ENCODE measurements at regions not wholly inside any gene's neighbourhood (a gene's known extent, or its start where the extent isn't known, plus 50 kb on each side); places are given as distances from the start of the nearest gene placed in this dataset.

DNA sequence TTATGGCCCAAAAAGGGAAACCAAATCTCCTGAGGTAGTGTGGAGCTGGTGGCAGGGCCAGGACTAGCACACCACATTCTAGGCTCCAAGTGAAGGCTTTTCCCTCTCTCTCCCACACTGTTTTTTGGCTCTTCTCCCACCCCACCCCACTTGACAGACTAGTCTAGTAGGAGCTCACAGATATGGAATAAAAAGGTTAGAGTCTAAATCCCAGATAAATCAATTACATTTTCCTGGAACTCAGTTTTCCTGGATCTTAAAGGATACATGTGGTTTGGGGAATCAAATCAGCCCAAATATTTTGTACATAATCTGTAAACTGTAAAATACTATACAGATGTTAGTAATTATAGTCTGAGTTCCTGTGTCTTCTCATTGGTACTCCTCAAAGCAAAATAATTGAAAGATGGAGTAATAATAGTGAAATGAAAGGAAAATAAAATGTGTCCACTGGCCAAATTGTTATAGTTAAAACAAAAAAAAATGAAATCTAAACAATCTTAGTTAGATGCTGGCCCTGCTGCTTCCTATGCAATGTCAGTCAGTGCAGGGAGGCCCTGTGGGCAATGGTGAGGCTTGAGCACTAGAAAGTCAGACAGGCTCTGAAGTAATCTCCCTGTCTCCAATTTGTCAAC lies 370.4 kb upstream of the CPEB2 start:
- peaks cover 11% of the 10 kb centered on the region for H3K9me3 ChIP-seq (ENCODE audit: control insufficient read depth, low read length)
- peaks cover 5% of the 10 kb centered on the region for H3K4me1 ChIP-seq (ENCODE audit: control insufficient read depth, insufficient read depth, low read length)
- H3K36me3 ChIP-seq (ENCODE audit: control insufficient read depth, insufficient read depth, low read length, severe bottlenecking) = no peaks in the 10 kb centered on the region
- no peaks in the 10 kb centered on the region for H3K27me3 ChIP-seq (replicated peaks; ENCODE audit: control insufficient read depth, insufficient read depth, low read length)
- peak; percentile 15 for DNase-seq (ENCODE audit: low read depth)
- H3K4me3 ChIP-seq (ENCODE audit: low read length) = no peak overlapping the region
- no peak overlapping the region for H3K9ac ChIP-seq (ENCODE audit: low read length)

DNA sequence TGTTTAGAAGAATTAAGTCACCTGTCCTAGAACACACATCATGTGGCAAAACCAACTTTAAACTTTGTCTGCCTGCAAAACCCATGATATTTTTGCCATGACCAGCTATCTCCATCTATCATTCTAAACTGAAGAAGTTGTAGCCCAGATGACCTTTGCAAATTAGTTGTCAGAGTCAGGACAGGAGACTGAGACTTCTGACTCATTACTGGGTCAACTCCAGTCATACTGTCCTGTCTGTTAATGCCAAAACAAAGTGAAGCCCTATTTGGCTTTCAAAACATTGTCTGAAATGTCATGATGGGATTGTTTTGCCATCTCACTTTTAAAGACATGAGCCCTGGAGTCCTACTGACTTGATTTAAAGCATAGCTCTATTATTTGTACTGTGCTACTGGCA lies 365.7 kb upstream of the CPEB2 start:
- Histone ChIP-seq H3K4me1 (ENCODE audit: control insufficient read depth, insufficient read depth, low read length) (peaks cover 7% of the 10 kb centered on the region), H3K36me3 (ENCODE audit: control insufficient read depth, insufficient read depth, low read length, severe bottlenecking) (no peaks in the 10 kb centered on the region), H3K9me3 (ENCODE audit: control insufficient read depth, low read length) (peaks cover 11% of the 10 kb centered on the region), H3K27me3 (replicated peaks; ENCODE audit: control insufficient read depth, insufficient read depth, low read length) (no peaks in the 10 kb centered on the region), H3K4me3 (ENCODE audit: low read length) (no peak overlapping the region), H3K9ac (ENCODE audit: low read length) (no peak overlapping the region)
- no peak for DNase-seq (ENCODE audit: low read depth)

DNA sequence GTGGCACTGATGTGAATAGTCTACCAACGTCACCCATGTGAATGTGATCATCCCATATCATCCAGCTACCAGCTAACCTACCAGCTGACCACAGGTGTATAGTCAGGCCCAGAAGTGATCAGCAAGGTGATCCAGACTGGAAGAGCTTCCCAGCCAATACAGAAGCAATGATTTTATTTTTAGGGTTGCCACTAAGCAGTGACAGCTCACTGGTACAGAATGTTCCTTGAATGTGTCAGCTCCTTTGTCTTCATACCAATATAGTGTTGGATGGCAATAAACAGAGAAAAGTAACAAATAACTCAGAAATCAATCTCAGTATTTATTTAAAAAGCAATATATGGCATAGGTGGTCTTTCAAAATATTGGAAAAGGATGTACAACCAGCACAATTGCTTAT lies 361.8 kb upstream of the CPEB2 start:
- no peak overlapping the region for H3K9ac ChIP-seq (ENCODE audit: low read length)
- H3K4me1 ChIP-seq (ENCODE audit: control insufficient read depth, insufficient read depth, low read length) = peaks cover 7% of the 10 kb centered on the region
- no peak for DNase-seq (ENCODE audit: low read depth)
- H3K27me3 ChIP-seq (replicated peaks; ENCODE audit: control insufficient read depth, insufficient read depth, low read length) = no peaks in the 10 kb centered on the region
- H3K4me3 ChIP-seq (ENCODE audit: low read length) = no peak overlapping the region
- no peaks in the 10 kb centered on the region for H3K9me3 ChIP-seq (ENCODE audit: control insufficient read depth, low read length)
- no peaks in the 10 kb centered on the region for H3K36me3 ChIP-seq (ENCODE audit: control insufficient read depth, insufficient read depth, low read length, severe bottlenecking)

DNA sequence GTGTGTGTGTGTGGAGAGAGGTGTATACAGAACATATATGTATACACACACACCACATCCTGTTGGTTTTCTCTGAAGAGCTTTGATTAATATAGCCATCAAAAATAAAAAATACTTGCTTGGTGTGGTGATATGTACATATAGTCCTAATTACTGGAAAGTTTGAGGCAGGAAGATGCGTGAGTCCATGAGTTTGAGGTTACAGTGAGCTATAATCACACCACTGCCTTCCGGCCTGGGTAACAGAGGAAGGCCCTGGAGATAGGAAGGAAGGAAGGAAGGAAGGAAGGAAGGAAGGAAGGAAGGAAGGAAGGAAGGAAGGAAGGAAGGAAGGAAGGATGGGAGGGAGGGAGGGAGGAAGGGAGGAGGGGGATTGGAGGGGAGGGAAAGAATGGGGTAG lies 360.4 kb upstream of the CPEB2 start:
- H3K9me3 ChIP-seq (ENCODE audit: control insufficient read depth, low read length) = no peaks in the 10 kb centered on the region

DNA sequence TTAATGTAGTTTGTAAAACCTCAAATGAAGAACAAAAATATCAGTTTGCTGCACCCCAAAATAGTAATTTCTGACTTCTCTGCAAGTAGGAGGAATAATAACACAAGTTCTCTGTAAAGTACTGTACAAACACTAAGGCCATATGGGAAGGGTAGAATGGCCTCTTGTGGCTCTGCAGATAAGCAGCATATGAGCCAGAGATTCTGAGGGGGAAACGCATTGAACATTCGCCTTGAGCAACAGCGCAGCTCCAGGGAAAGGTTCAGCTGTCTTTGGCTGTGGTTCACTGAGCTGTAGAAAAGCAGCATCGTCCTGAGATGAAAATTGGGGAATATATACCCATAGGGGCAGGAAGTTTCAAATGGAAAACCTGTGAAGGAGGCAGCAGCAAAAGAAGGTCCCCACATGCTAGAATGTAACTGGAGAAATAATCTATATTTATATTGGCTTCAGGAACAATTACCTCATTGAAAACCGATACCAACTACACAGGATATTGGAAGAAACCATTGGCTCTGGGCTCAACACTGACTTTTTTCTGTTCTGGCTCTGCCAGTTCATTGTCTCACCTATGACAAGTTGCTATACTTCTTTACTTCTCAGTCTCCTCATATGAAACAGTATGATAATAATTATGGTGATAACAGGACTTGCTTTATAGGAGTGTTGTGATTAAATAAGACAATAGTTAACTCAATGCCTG lies 357.6 kb upstream of the CPEB2 start:
- Histone ChIP-seq H3K4me1 (ENCODE audit: control insufficient read depth, insufficient read depth, low read length) (no peaks in the 10 kb centered on the region), H3K9ac (ENCODE audit: low read length) (no peak overlapping the region), H3K27me3 (replicated peaks; ENCODE audit: control insufficient read depth, insufficient read depth, low read length) (no peaks in the 10 kb centered on the region), H3K9me3 (ENCODE audit: control insufficient read depth, low read length) (no peaks in the 10 kb centered on the region), H3K4me3 (ENCODE audit: low read length) (no peak overlapping the region), H3K36me3 (ENCODE audit: control insufficient read depth, insufficient read depth, low read length, severe bottlenecking) (no peaks in the 10 kb centered on the region)
- no peak for DNase-seq (ENCODE audit: low read depth)

More for the DNA sequence above, 360.4 kb upstream of the CPEB2 start:
- no peak for DNase-seq (ENCODE audit: low read depth)
- Histone ChIP-seq H3K4me1 (ENCODE audit: control insufficient read depth, insufficient read depth, low read length) (peaks cover 2% of the 10 kb centered on the region), H3K27me3 (replicated peaks; ENCODE audit: control insufficient read depth, insufficient read depth, low read length) (no peaks in the 10 kb centered on the region), H3K4me3 (ENCODE audit: low read length) (no peak overlapping the region), H3K36me3 (ENCODE audit: control insufficient read depth, insufficient read depth, low read length, severe bottlenecking) (no peaks in the 10 kb centered on the region), H3K9ac (ENCODE audit: low read length) (no peak overlapping the region)

DNA sequence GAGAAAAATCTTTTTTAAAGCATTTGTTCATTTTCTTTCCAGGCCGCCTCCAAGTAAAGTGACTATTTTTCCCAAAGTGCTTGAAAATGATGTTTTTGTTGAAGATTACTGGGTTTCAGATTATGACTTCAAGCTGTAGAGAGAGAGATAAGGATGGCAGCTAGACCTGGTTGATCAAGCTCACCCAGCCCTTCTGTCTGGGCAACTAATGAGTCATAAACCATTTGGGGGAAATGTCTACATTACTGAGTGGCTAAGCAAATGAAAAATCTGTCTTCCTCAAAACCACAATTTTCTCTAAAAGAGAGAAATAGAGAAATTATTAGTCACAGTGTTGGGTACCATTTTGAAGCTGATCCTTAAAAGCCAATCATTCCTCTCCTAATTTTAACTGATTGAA lies 355.4 kb upstream of the CPEB2 start:
- Histone ChIP-seq H3K9me3 (ENCODE audit: control insufficient read depth, low read length) (no peaks in the 10 kb centered on the region), H3K4me3 (ENCODE audit: low read length) (no peak overlapping the region), H3K9ac (ENCODE audit: low read length) (no peak overlapping the region), H3K4me1 (ENCODE audit: control insufficient read depth, insufficient read depth, low read length) (no peaks in the 10 kb centered on the region), H3K36me3 (ENCODE audit: control insufficient read depth, insufficient read depth, low read length, severe bottlenecking) (no peaks in the 10 kb centered on the region), H3K27me3 (replicated peaks; ENCODE audit: control insufficient read depth, insufficient read depth, low read length) (no peaks in the 10 kb centered on the region)
- DNase-seq (ENCODE audit: low read depth) = no peak

DNA sequence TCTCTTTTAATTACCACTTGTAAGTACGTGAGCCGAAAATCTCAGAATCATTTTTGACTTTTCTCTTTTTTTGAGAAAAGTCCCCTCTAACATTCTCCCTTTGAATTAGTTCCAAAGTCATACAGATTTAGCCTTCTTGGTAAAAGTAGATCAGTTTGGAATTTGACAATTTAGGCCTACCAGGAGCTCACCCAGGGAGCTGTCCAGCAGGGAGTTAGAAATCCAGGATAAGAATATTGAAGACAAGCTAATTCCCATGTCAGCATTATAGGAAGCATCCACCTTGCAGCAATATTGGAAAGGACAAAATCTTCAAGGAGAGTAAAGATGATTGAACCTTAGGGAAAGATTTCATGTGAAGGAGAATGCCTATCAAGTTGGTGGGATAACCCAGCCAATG lies 352.2 kb upstream of the CPEB2 start:
- no peak overlapping the region for H3K4me3 ChIP-seq (ENCODE audit: low read length)
- H3K36me3 ChIP-seq (ENCODE audit: control insufficient read depth, insufficient read depth, low read length, severe bottlenecking) = no peaks in the 10 kb centered on the region
- H3K27me3 ChIP-seq (replicated peaks; ENCODE audit: control insufficient read depth, insufficient read depth, low read length) = no peaks in the 10 kb centered on the region
- H3K4me1 ChIP-seq (ENCODE audit: control insufficient read depth, insufficient read depth, low read length) = no peaks in the 10 kb centered on the region
- H3K9me3 ChIP-seq (ENCODE audit: control insufficient read depth, low read length) = no peaks in the 10 kb centered on the region
- DNase-seq (ENCODE audit: low read depth) = peak; percentile 22
- no peak overlapping the region for H3K9ac ChIP-seq (ENCODE audit: low read length)

DNA sequence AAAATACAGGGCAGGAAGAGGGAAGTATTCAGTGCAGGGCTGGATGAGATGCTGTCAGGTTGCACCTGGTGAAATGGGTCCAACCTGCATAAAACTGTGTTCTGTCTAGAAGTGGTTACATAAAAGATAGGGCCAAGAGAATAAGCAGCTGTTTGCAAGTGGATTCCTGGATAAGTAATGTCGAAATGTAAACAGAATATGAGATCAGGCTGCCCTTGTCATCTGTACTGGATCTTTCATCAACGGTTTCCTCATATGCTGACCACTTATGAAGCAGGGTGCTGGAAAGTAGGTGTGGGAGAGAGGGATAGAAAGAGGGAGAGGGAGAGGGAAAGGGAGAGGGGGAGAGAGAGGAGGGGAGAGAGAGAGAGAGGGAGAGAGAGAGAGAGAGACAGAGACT lies 349.8 kb upstream of the CPEB2 start:
- Histone ChIP-seq H3K36me3 (ENCODE audit: control insufficient read depth, insufficient read depth, low read length, severe bottlenecking) (no peaks in the 10 kb centered on the region), H3K9ac (ENCODE audit: low read length) (no peak overlapping the region), H3K4me3 (ENCODE audit: low read length) (no peak overlapping the region), H3K4me1 (ENCODE audit: control insufficient read depth, insufficient read depth, low read length) (no peaks in the 10 kb centered on the region), H3K9me3 (ENCODE audit: control insufficient read depth, low read length) (no peaks in the 10 kb centered on the region), H3K27me3 (replicated peaks; ENCODE audit: control insufficient read depth, insufficient read depth, low read length) (no peaks in the 10 kb centered on the region)
- no peak for DNase-seq (ENCODE audit: low read depth)

DNA sequence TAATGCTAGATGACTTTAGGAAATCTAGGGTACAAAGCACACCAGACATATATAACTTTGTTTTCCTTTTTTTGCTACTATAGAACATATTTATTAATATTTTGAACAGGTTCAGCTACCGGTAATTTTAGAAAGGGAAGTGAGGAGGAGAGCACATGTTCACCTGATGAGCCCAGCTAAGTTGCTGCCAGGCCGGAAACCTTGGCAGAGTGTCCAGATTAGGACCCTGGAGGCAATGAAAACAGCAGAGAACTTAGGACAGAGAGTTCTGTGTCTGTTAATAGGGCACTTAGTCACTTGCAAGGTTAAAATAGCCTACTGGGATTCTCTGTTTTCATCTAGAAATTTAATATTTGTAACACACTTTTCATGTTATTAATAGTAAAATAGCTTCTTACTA lies 348.9 kb upstream of the CPEB2 start:
- no peaks in the 10 kb centered on the region for H3K27me3 ChIP-seq (replicated peaks; ENCODE audit: control insufficient read depth, insufficient read depth, low read length)
- no peaks in the 10 kb centered on the region for H3K9me3 ChIP-seq (ENCODE audit: control insufficient read depth, low read length)
- no peak overlapping the region for H3K9ac ChIP-seq (ENCODE audit: low read length)
- no peaks in the 10 kb centered on the region for H3K4me1 ChIP-seq (ENCODE audit: control insufficient read depth, insufficient read depth, low read length)
- no peaks in the 10 kb centered on the region for H3K36me3 ChIP-seq (ENCODE audit: control insufficient read depth, insufficient read depth, low read length, severe bottlenecking)
- H3K4me3 ChIP-seq (ENCODE audit: low read length) = no peak overlapping the region
- no peak for DNase-seq (ENCODE audit: low read depth)

DNA sequence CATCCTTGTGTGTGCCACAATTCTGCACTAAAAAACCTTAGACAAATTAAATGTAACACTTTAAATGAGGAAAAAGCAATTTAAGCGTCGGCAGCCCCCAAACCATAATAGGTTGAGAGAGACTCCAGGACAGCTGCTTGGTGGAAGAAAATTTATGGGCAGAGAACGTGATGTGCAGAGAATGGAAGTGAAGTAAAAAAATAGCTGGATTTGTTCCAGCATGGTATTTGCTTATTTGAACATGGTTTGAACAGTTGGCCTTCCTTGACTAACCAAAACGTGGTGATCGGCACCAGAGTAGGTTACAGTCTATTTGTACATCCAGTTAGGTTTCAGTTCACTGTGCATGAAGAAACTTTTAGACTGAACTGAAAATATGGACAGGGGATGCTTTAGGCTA lies 343.0 kb upstream of the CPEB2 start:
- no peak overlapping the region for H3K4me3 ChIP-seq (ENCODE audit: low read length)
- no peak for DNase-seq (ENCODE audit: low read depth)
- no peak overlapping the region for H3K9ac ChIP-seq (ENCODE audit: low read length)
- no peaks in the 10 kb centered on the region for H3K36me3 ChIP-seq (ENCODE audit: control insufficient read depth, insufficient read depth, low read length, severe bottlenecking)
- no peaks in the 10 kb centered on the region for H3K27me3 ChIP-seq (replicated peaks; ENCODE audit: control insufficient read depth, insufficient read depth, low read length)
- H3K9me3 ChIP-seq (ENCODE audit: control insufficient read depth, low read length) = no peaks in the 10 kb centered on the region
- H3K4me1 ChIP-seq (ENCODE audit: control insufficient read depth, insufficient read depth, low read length) = no peaks in the 10 kb centered on the region

DNA sequence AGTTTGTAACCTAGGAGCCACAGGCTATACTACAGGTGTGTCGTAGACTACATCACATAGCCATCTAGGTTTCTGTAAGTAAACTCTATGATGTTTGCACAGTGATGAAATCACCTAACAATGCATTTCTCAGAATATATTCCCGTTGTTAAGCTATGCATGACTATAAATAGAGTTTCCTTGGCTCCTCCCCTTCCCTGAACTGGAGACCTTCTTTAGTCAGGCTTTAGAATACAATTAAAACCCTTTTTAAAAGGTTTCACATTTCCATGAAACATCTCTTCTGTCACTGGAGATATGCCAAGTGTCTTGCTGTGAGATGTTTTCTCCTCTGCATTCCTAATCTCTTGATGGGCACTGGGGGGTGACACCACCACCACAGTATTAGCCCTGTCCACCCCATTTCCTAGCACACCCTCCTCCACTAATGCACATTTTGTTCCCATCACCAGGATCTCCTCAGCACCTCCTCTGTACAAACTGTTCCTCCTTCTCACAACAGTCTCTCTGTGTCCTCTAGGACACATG lies 334.6 kb upstream of the CPEB2 start:
- Histone ChIP-seq H3K4me1 (ENCODE audit: control insufficient read depth, insufficient read depth, low read length) (no peaks in the 10 kb centered on the region), H3K27me3 (replicated peaks; ENCODE audit: control insufficient read depth, insufficient read depth, low read length) (no peaks in the 10 kb centered on the region)
- DNase-seq (ENCODE audit: low read depth) = peak; percentile 26

More for the DNA sequence above, 334.6 kb upstream of the CPEB2 start:
- no peak overlapping the region for H3K9ac ChIP-seq (ENCODE audit: low read length)
- no peaks in the 10 kb centered on the region for H3K36me3 ChIP-seq (ENCODE audit: control insufficient read depth, insufficient read depth, low read length, severe bottlenecking)
- H3K9me3 ChIP-seq (ENCODE audit: control insufficient read depth, low read length) = peaks cover 5% of the 10 kb centered on the region
- H3K4me3 ChIP-seq (ENCODE audit: low read length) = no peak overlapping the region
